ENCODE measurements at regions not wholly inside any gene's neighbourhood (a gene's known extent, or its start where the extent isn't known, plus 50 kb on each side); places are given as distances from the start of the nearest gene placed in this dataset.

DNA sequence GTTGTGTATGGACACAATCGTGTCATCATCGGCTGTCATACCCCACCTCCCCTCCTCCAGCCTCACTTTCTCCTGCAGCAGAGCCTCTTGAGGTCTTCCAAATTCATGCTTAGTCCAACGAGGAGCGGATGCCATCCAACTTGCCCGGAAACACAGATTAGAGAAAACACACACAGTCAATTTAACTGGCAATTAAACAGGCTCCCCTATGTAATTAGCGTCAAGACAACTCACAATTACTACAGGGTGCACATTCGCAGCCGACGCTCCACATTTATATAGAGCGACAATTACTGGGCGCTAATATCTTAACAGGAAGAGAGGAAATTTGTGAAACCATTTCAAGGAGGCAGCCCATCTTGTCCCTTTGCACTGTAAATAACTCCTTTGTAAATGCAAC is 86.0 kb upstream of the ZNF618 start:
- no peaks in the 10 kb centered on the region for H3K36me3 Mint-ChIP-seq (ENCODE audit: low read depth)
- peaks cover 3% of the 10 kb centered on the region for H3K4me1 Mint-ChIP-seq
- Histone ChIP-seq H3K36me3 (ENCODE audit: control insufficient read depth, insufficient read depth, low read length) (no peaks in the 10 kb centered on the region), H3K4me1 (ENCODE audit: control insufficient read depth, insufficient read depth, low read length) (no peaks in the 10 kb centered on the region), H3K4me3 (ENCODE audit: low read length) (no peak overlapping the region), H3K27me3 (ENCODE audit: control insufficient read depth, insufficient read depth, low read length, poor library complexity, severe bottlenecking) (no peaks in the 10 kb centered on the region), H3K9ac (ENCODE audit: extremely low read depth, low read length, poor library complexity, severe bottlenecking) (no peak overlapping the region), H3K9me3 (ENCODE audit: control insufficient read depth, low read length) (no peaks in the 10 kb centered on the region), H3K27ac (ENCODE audit: low read depth, low read length) (no peak overlapping the region)
- WGBS, 2 experiments (ENCODE audit: insufficient coverage in 1 of 2, insufficient read length in 1 of 2), result 94 to 96% methylated on average over 8 to 11 of the region's 11 CpGs
- no peak overlapping the region for H3K4me3 Mint-ChIP-seq
- TF ChIP-seq, protein P1, sequence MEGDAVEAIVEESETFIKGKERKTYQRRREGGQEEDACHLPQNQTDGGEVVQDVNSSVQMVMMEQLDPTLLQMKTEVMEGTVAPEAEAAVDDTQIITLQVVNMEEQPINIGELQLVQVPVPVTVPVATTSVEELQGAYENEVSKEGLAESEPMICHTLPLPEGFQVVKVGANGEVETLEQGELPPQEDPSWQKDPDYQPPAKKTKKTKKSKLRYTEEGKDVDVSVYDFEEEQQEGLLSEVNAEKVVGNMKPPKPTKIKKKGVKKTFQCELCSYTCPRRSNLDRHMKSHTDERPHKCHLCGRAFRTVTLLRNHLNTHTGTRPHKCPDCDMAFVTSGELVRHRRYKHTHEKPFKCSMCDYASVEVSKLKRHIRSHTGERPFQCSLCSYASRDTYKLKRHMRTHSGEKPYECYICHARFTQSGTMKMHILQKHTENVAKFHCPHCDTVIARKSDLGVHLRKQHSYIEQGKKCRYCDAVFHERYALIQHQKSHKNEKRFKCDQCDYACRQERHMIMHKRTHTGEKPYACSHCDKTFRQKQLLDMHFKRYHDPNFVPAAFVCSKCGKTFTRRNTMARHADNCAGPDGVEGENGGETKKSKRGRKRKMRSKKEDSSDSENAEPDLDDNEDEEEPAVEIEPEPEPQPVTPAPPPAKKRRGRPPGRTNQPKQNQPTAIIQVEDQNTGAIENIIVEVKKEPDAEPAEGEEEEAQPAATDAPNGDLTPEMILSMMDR (conservative IDR thresholded peaks at IDR 0.05), result no peak
- H3K27ac Mint-ChIP-seq, result no peak overlapping the region
- no peak for DNase-seq
- H3K9me3 Mint-ChIP-seq, result peaks cover 6% of the 10 kb centered on the region
- peaks cover 2% of the 10 kb centered on the region for H3K27me3 Mint-ChIP-seq (ENCODE audit: insufficient read depth)

DNA sequence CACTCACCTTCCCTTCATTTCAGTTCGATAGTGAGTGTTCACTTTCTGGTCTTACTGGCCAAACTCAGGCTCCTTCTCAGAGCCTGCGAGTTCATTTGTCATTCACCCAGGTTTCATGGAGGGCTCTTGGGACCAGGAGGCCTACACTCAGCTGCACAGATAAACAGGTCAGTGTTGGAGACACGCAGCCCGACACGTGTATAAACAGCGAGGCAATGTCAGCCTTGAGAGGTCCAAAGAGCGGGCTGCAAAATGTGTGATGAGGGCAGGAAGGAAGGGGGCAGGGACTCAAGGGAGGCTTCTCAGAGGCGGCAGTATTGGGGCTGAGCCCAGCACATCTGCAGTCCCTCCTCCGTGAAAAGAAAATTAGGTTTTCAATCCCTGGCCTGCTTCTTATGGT is 82.6 kb upstream of the ZNF618 start:
- Histone ChIP-seq H3K9me3 (ENCODE audit: control insufficient read depth, low read length) (no peaks in the 10 kb centered on the region), H3K9ac (ENCODE audit: extremely low read depth, low read length, poor library complexity, severe bottlenecking) (no peak overlapping the region), H3K4me3 (ENCODE audit: low read length) (no peak overlapping the region), H3K4me1 (ENCODE audit: control insufficient read depth, insufficient read depth, low read length) (no peaks in the 10 kb centered on the region), H3K27ac (ENCODE audit: low read depth, low read length) (no peak overlapping the region), H3K27me3 (ENCODE audit: control insufficient read depth, insufficient read depth, low read length, poor library complexity, severe bottlenecking) (no peaks in the 10 kb centered on the region), H3K36me3 (ENCODE audit: control insufficient read depth, insufficient read depth, low read length) (no peaks in the 10 kb centered on the region)
- 88 to 91% methylated on average over 8 to 9 of the region's 9 CpGs for WGBS, 2 experiments (ENCODE audit: insufficient coverage in 1 of 2, insufficient read length in 1 of 2)
- Mint-ChIP-seq H3K9me3 (peaks cover 6% of the 10 kb centered on the region), H3K27ac (no peak overlapping the region), H3K4me3 (no peak overlapping the region), H3K27me3 (ENCODE audit: insufficient read depth) (peaks cover under 1% of the 10 kb centered on the region), H3K36me3 (ENCODE audit: low read depth) (no peaks in the 10 kb centered on the region), H3K4me1 (no peaks in the 10 kb centered on the region)
- DNase-seq, result no peak
- TF ChIP-seq, protein P1 (conservative IDR thresholded peaks at IDR 0.05), result no peak

DNA sequence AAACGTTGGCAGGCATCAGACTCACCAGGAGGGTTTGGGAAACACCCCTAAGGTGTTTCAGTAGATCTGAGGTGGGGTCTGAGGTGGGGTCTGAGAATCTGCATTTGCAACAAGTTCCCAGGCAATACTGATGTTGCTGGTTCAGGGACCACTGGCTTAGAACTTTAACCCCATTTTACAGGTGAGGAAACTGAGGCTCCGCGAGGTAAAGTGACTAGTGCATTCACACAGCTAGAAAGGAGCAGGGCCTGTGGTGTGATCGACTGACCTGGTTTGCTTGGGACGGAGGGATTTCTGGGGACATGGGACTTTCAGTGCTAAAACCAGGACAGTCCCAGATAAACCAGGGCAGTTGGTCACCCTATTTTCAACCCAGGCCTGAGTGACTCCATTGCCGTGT is 81.4 kb upstream of the ZNF618 start:
- TF ChIP-seq, protein P1 (conservative IDR thresholded peaks at IDR 0.05), result no peak
- Histone ChIP-seq H3K27ac (ENCODE audit: low read depth, low read length) (no peak overlapping the region), H3K27me3 (ENCODE audit: control insufficient read depth, insufficient read depth, low read length, poor library complexity, severe bottlenecking) (no peaks in the 10 kb centered on the region), H3K4me3 (ENCODE audit: low read length) (no peak overlapping the region), H3K4me1 (ENCODE audit: control insufficient read depth, insufficient read depth, low read length) (no peaks in the 10 kb centered on the region), H3K9ac (ENCODE audit: extremely low read depth, low read length, poor library complexity, severe bottlenecking) (no peak overlapping the region), H3K9me3 (ENCODE audit: control insufficient read depth, low read length) (no peaks in the 10 kb centered on the region), H3K36me3 (ENCODE audit: control insufficient read depth, insufficient read depth, low read length) (no peaks in the 10 kb centered on the region)
- no peak overlapping the region for H3K4me3 Mint-ChIP-seq
- WGBS, 2 experiments (ENCODE audit: insufficient coverage in 1 of 2, insufficient read length in 1 of 2), result 90 to 96% methylated on average over 4 to 6 of the region's 6 CpGs
- no peaks in the 10 kb centered on the region for H3K4me1 Mint-ChIP-seq
- H3K36me3 Mint-ChIP-seq (ENCODE audit: low read depth), result no peaks in the 10 kb centered on the region
- no peak for DNase-seq
- no peak overlapping the region for H3K27ac Mint-ChIP-seq
- peaks cover 1% of the 10 kb centered on the region for H3K27me3 Mint-ChIP-seq (ENCODE audit: insufficient read depth)
- H3K9me3 Mint-ChIP-seq, result peaks cover 6% of the 10 kb centered on the region
